ENCODE measurements at regions not wholly inside any gene's neighbourhood (a gene's known extent, or its start where the extent isn't known, plus 50 kb on each side); places are given as distances from the start of the nearest gene placed in this dataset.

DNA sequence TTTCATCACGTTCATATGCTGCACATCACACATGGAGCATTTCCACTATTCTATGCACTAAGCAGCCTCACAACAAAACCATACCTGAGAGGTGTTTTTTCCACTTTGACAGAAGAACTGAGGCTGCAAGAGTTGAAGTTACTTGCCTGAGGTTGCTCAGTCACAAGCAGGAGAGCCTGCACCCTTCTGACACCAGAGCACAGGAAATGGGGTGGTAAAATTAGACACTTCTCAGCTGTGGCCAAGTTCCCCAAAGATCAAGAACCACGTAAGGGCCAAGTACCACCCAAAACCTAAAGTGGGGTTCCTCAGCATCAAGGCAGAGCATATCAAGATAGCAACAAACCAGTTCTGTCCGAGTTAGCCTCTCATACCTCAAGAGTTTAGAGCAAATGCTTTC lies 185.8 kb downstream of the CAPZA3 start:
- TF ChIP-seq TEAD4 (IDR thresholded peaks at IDR 0.05) (no peak), NFIC (IDR thresholded peaks at IDR 0.05) (no peak), EGR1 (IDR thresholded peaks at IDR 0.05) (no peak), ZBTB7A (IDR thresholded peaks at IDR 0.05; ENCODE audit: low read depth) (no peak), FOXM1 (IDR thresholded peaks at IDR 0.05; ENCODE audit: borderline replicate concordance, low read depth) (no peak), TCF12 (IDR thresholded peaks at IDR 0.05; ENCODE audit: low read depth) (no peak), CEBPB (IDR thresholded peaks at IDR 0.05) (no peak), EP300 (IDR thresholded peaks at IDR 0.05; ENCODE audit: borderline replicate concordance) (no peak), CREB1 (IDR thresholded peaks at IDR 0.05; ENCODE audit: low read depth) (no peak), YY1 (IDR thresholded peaks at IDR 0.05; ENCODE audit: low read depth) (no peak), RAD21 (IDR thresholded peaks at IDR 0.05; ENCODE audit: low read depth) (no peak), TAF1 (IDR thresholded peaks at IDR 0.05; ENCODE audit: low read depth) (no peak)
- TF ChIP-seq, protein P1, sequence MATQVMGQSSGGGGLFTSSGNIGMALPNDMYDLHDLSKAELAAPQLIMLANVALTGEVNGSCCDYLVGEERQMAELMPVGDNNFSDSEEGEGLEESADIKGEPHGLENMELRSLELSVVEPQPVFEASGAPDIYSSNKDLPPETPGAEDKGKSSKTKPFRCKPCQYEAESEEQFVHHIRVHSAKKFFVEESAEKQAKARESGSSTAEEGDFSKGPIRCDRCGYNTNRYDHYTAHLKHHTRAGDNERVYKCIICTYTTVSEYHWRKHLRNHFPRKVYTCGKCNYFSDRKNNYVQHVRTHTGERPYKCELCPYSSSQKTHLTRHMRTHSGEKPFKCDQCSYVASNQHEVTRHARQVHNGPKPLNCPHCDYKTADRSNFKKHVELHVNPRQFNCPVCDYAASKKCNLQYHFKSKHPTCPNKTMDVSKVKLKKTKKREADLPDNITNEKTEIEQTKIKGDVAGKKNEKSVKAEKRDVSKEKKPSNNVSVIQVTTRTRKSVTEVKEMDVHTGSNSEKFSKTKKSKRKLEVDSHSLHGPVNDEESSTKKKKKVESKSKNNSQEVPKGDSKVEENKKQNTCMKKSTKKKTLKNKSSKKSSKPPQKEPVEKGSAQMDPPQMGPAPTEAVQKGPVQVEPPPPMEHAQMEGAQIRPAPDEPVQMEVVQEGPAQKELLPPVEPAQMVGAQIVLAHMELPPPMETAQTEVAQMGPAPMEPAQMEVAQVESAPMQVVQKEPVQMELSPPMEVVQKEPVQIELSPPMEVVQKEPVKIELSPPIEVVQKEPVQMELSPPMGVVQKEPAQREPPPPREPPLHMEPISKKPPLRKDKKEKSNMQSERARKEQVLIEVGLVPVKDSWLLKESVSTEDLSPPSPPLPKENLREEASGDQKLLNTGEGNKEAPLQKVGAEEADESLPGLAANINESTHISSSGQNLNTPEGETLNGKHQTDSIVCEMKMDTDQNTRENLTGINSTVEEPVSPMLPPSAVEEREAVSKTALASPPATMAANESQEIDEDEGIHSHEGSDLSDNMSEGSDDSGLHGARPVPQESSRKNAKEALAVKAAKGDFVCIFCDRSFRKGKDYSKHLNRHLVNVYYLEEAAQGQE (IDR thresholded peaks at IDR 0.05; ENCODE audit: low read depth): no peak
- TF ChIP-seq, protein P2, sequence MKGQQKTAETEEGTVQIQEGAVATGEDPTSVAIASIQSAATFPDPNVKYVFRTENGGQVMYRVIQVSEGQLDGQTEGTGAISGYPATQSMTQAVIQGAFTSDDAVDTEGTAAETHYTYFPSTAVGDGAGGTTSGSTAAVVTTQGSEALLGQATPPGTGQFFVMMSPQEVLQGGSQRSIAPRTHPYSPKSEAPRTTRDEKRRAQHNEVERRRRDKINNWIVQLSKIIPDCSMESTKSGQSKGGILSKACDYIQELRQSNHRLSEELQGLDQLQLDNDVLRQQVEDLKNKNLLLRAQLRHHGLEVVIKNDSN (IDR thresholded peaks at IDR 0.05): no peak
- TF ChIP-seq, protein P3, sequence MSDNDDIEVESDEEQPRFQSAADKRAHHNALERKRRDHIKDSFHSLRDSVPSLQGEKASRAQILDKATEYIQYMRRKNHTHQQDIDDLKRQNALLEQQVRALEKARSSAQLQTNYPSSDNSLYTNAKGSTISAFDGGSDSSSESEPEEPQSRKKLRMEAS (IDR thresholded peaks at IDR 0.05): no peak

DNA sequence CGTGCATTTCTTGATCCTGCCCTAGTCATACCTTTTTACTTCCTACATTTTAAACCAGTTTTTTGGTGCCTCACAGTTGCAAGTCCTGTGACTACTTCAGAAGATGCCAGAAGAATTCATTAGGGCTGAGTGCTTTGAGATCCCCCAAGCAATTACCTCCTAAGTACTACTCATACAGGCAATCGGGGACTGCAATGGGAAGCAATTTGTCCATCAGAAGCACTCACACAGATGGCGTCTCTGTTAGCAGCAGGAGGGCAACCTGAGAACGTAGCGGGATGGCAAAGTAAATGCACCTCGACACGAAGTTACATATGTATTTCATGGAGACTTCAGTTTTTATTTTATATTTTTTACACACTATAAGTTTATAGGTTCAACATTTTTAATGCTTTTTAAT lies 188.3 kb downstream of the CAPZA3 start:
- TF ChIP-seq, protein P1 (IDR thresholded peaks at IDR 0.05; ENCODE audit: low read depth): no peak
- TF ChIP-seq RAD21 (IDR thresholded peaks at IDR 0.05; ENCODE audit: low read depth) (no peak), TEAD4 (IDR thresholded peaks at IDR 0.05) (no peak), CEBPB (IDR thresholded peaks at IDR 0.05) (no peak), TCF12 (IDR thresholded peaks at IDR 0.05; ENCODE audit: low read depth) (no peak), EP300 (IDR thresholded peaks at IDR 0.05; ENCODE audit: borderline replicate concordance) (no peak), YY1 (IDR thresholded peaks at IDR 0.05; ENCODE audit: low read depth) (no peak), EGR1 (IDR thresholded peaks at IDR 0.05) (no peak), CREB1 (IDR thresholded peaks at IDR 0.05; ENCODE audit: low read depth) (no peak), NFIC (IDR thresholded peaks at IDR 0.05) (no peak), FOXM1 (IDR thresholded peaks at IDR 0.05; ENCODE audit: borderline replicate concordance, low read depth) (no peak), TAF1 (IDR thresholded peaks at IDR 0.05; ENCODE audit: low read depth) (no peak), ZBTB7A (IDR thresholded peaks at IDR 0.05; ENCODE audit: low read depth) (no peak)
- TF ChIP-seq, protein P3 (IDR thresholded peaks at IDR 0.05): no peak
- TF ChIP-seq, protein P2 (IDR thresholded peaks at IDR 0.05): no peak

DNA sequence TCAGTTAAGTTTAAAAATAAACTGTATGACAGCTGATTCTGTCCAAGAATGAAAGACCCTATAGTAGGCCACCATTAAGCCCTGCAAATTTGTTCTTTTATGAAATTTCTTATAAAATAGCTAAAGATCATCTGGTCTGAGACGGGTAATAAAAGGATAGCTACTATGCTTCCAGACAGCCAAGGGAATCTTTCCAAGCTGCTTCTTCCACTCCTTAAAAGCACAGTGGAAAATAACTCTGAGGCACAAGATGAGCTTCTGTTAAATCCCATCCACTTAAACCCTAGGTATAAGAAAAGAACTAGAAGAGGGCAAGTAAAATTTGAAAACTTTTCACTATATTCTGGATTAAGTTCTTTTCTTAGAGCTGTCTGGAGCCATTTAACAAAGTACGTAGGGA lies 194.3 kb downstream of the CAPZA3 start:
- no peak for TF ChIP-seq TAF1 (IDR thresholded peaks at IDR 0.05; ENCODE audit: low read depth)
- TF ChIP-seq NFIC (IDR thresholded peaks at IDR 0.05): no peak
- no peak for TF ChIP-seq CREB1 (IDR thresholded peaks at IDR 0.05; ENCODE audit: low read depth)
- TF ChIP-seq, protein P2 (IDR thresholded peaks at IDR 0.05): no peak
- TF ChIP-seq RAD21 (IDR thresholded peaks at IDR 0.05; ENCODE audit: low read depth): no peak
- no peak for TF ChIP-seq EGR1 (IDR thresholded peaks at IDR 0.05)
- TF ChIP-seq YY1 (IDR thresholded peaks at IDR 0.05; ENCODE audit: low read depth): no peak
- no peak for TF ChIP-seq EP300 (IDR thresholded peaks at IDR 0.05; ENCODE audit: borderline replicate concordance)
- TF ChIP-seq, protein P1 (IDR thresholded peaks at IDR 0.05; ENCODE audit: low read depth): no peak
- TF ChIP-seq, protein P3 (IDR thresholded peaks at IDR 0.05): no peak
- TF ChIP-seq CEBPB (IDR thresholded peaks at IDR 0.05): no peak
- TF ChIP-seq TEAD4 (IDR thresholded peaks at IDR 0.05): no peak
- no peak for TF ChIP-seq ZBTB7A (IDR thresholded peaks at IDR 0.05; ENCODE audit: low read depth)
- TF ChIP-seq TCF12 (IDR thresholded peaks at IDR 0.05; ENCODE audit: low read depth): no peak
- no peak for TF ChIP-seq FOXM1 (IDR thresholded peaks at IDR 0.05; ENCODE audit: borderline replicate concordance, low read depth)
